Neural cell (in vitro differentiated cells): ENCODE measurements at regions not wholly inside any gene's neighbourhood (a gene's known extent, or its start where the extent isn't known, plus 50 kb on each side); places are given as distances from the start of the nearest gene placed in this dataset.

Source experiments
- CTCF ChIP-seq: fragments of 450-650 bp; IDR thresholded peaks from 2 replicates; pipeline ENCODE4 v1.5.1; 2014; ENCODE audit warnings: antibody characterized with exemption, mild to moderate bottlenecking, moderate library complexity; ENCODE audit not compliant: poor library complexity, severe bottlenecking
- EP300 ChIP-seq: fragments of 450-650 bp; conservative IDR thresholded peaks from 2 replicates; pipeline ENCODE4 v1.6.1; 2014; ENCODE audit warnings: antibody characterized with exemption, mild to moderate bottlenecking, moderate library complexity; ENCODE audit not compliant: poor library complexity, severe bottlenecking
- EZH2 ChIP-seq: fragments of 200-600, 300-800 bp; shearing (Covaris generic), sonication (generic); IDR thresholded peaks from 2 replicates; pipeline ENCODE4 v1.6.1; 2014; ENCODE audit warnings: antibody characterized with exemption, low read length, borderline replicate concordance, mild to moderate bottlenecking; ENCODE audit not compliant: insufficient read depth, poor library complexity, severe bottlenecking
- MXI1 ChIP-seq: fragments of 450-650 bp; conservative IDR thresholded peaks from 2 replicates; pipeline ENCODE4 v1.6.1; 2014; ENCODE audit warnings: antibody characterized with exemption, mild to moderate bottlenecking; ENCODE audit not compliant: poor library complexity, severe bottlenecking
- POLR2AphosphoS5 ChIP-seq: IDR thresholded peaks from 2 replicates; pipeline ENCODE4 v1.6.1; 2012
- RAD21 ChIP-seq: fragments of 450-650 bp; conservative IDR thresholded peaks from 2 replicates; pipeline ENCODE4 v1.6.1; 2014; ENCODE audit warnings: antibody characterized with exemption, mild to moderate bottlenecking, moderate library complexity

GRCh38 chr7:96591900-96592676 is 117.6 kb downstream of the SEM1 start:
- TF ChIP-seq CTCF (no peak), POLR2AphosphoS5 (peak; percentile 88), RAD21 (peak; percentile 35), MXI1 (no peak), EP300 (peak; percentile 96), EZH2 (no peak)
